Muscle of arm (tissue), 1 donor: ENCODE measurements at regions not wholly inside any gene's neighbourhood (a gene's known extent, or its start where the extent isn't known, plus 50 kb on each side); places are given as distances from the start of the nearest gene placed in this dataset.

Source experiments
- DNase-seq: peaks from one replicate; pipeline ENCODE4 v3.0.0-alpha.2; 2013

- DNase-seq = no peak
Measured at GRCh38 chr3:148297013-148297412, 400.7 kb upstream of the AGTR1 start.

GRCh38 chr3:148307443-148307843 is 390.3 kb upstream of the AGTR1 start:
- no peak for DNase-seq

GRCh38 chr3:148309390-148310035 is 388.2 kb upstream of the AGTR1 start:
- DNase-seq = no peak

- DNase-seq = no peak
Measured at GRCh38 chr3:148315756-148316155, 381.9 kb upstream of the AGTR1 start.

- no peak for DNase-seq
Measured at GRCh38 chr3:148318240-148318639, 379.5 kb upstream of the AGTR1 start.

GRCh38 chr3:148319161-148319915 is 378.4 kb upstream of the AGTR1 start:
- no peak for DNase-seq

GRCh38 chr3:148319960-148320359 is 377.7 kb upstream of the AGTR1 start:
- no peak for DNase-seq

GRCh38 chr3:148329481-148330235 is 368.0 kb upstream of the AGTR1 start:
- no peak for DNase-seq

GRCh38 chr3:148330542-148330941 is 367.2 kb upstream of the AGTR1 start:
- no peak for DNase-seq

GRCh38 chr3:148331081-148331846 is 366.4 kb upstream of the AGTR1 start:
- DNase-seq = no peak

- DNase-seq = no peak
Measured at GRCh38 chr3:148332509-148332908, 365.2 kb upstream of the AGTR1 start.

- no peak for DNase-seq
Measured at GRCh38 chr3:148333091-148333490, 364.6 kb upstream of the AGTR1 start.

- no peak for DNase-seq
Measured at GRCh38 chr3:148335612-148336011, 362.1 kb upstream of the AGTR1 start.

GRCh38 chr3:148343416-148343815 is 354.3 kb upstream of the AGTR1 start:
- DNase-seq = no peak

GRCh38 chr3:148344521-148344920 is 353.2 kb upstream of the AGTR1 start:
- no peak for DNase-seq

- DNase-seq = no peak
Measured at GRCh38 chr3:148360051-148360450, 337.7 kb upstream of the AGTR1 start.

GRCh38 chr3:148366743-148367410 is 330.8 kb upstream of the AGTR1 start:
- peak; percentile 18 for DNase-seq

GRCh38 chr3:148367756-148368155 is 329.9 kb upstream of the AGTR1 start:
- DNase-seq = no peak

GRCh38 chr3:148369381-148369780 is 328.3 kb upstream of the AGTR1 start:
- no peak for DNase-seq

GRCh38 chr3:148372206-148372875 is 325.4 kb upstream of the AGTR1 start:
- peak; percentile 36 for DNase-seq

- no peak for DNase-seq
Measured at GRCh38 chr3:148373961-148374360, 323.7 kb upstream of the AGTR1 start.
